Stromal cell of bone marrow (primary cell): ENCODE measurements at regions not wholly inside any gene's neighbourhood (a gene's known extent, or its start where the extent isn't known, plus 50 kb on each side); places are given as distances from the start of the nearest gene placed in this dataset.

Source experiments
- DNase-seq: peaks from one replicate; pipeline ENCODE4 v3.0.0-alpha.2; 2012; ENCODE audit warnings: low read depth

DNA sequence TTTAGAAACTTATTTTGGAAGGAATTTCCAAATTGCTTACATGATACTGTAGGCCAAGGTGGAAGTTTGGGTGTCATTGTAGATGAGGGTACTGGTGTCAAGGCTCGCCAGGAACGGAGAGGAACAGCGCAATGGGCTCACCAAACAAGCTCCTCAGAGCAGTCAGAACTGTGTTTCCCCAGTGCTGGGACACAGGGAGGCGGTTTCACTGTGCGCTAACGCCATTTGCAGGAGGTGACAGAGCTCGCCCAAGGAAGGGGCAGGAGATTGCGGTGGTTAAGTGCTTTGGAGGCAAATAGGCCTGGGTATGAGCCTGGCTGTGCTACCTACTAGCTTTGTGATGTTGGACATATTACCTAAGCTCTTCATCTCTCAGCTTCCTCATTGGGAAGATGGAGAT lies 57.3 kb downstream of the HHEX start:
- DNase-seq: no peak

DNA sequence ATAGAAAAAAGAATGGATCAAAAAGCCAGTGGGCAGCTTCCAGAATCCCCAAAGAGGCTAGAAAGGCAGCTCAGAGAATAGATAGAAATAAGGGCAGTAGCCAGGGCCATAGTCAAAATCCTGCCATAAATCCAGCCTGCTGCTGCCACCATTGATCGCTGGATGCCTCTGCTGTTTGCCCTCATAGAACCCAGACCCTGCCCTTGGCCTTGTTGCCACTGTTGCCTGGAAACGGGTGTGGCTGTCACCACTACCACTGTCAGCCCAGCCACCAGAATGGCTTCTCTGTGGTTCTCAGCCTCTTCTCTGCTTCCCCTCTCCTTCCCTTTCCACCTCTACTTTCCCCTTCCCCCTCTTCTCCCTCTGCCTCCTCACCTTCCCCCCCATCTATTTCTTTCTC lies 57.8 kb downstream of the HHEX start:
- no peak for DNase-seq

DNA sequence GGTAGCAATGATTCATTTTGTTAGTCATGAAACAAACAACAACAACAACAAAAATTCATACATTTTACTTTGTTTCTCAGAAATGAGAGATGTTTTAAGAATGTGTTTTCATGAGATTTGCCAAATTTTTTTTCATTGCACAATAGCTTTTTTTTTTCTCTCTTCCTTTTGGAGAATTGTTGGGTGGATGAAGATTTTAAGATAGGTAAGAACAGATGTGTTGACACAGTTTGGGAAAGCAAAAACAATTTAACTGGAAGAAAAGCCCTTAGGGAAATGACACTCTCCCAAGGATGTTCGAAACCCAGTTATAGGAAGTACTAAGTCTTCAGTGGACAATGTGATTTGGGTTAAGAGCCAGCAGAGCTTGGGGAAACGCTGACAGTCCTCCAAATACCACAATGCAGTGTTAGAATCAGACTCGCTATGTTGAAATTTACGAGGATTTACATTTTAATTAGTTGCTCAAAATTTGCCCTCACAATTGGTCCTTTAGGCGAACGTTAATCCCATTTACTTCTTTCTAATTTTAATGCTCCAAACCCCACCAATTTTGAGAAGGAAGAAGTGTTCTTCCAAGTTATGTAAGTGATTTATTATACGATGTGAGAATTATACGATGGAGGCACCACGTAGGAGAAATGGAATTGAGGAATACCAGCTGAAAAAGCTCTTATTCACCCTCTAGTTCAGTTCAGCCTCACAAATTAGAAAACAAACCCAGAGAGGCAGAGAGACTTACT lies 61.2 kb downstream of the HHEX start:
- DNase-seq: no peak

DNA sequence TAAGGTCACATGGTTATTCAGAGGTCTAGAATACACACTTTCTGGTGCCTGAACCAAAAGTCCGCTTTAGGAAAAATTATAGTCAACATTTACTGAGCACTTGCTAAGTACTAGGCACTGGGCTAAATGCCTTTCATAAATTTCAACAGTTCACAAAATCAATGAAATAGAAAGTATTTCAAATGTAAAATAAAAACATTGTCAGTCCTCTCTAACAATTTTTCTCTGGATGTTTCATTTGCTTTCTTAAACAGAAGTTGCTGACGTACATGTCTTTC lies 61.7 kb downstream of the HHEX start:
- DNase-seq: no peak

DNA sequence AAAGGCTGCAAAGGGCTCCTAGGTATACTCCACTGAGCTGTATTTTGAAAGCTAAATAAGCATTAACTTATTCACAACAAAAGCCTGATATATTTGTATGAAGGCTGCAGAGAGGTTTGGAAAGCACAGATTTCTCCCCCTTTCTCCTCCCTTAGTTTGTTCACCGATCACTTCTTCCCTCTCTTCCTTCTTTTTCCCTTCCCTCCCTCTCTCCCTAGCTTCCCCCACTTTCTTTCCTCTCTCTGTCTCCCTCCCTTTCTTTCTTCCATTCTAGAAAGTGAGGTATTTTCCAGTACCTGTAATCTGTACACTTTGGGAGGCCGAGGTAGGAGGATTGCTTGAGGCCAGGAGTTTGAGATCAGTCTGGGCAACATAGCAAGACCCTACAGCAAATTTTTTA lies 62.1 kb downstream of the HHEX start:
- DNase-seq: no peak

DNA sequence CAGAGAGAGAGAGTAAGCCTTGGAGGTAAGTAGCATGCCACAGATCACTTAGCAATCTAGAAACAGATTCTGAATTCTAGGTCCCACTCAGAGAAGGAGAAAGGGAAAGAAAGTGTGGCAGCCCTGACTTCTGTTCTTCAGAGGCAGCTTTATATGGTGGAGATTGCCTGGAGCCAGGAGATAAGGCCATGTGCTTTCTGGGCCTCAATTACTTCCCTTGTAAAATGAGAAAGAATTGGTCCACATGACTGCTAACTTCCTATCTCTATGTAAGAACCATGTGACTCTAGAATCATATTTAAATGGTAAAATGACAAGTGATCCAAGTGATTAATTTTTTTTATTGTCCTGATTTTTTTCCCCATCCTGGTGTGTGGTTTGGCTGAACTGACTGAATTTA lies 64.1 kb downstream of the HHEX start:
- no peak for DNase-seq

DNA sequence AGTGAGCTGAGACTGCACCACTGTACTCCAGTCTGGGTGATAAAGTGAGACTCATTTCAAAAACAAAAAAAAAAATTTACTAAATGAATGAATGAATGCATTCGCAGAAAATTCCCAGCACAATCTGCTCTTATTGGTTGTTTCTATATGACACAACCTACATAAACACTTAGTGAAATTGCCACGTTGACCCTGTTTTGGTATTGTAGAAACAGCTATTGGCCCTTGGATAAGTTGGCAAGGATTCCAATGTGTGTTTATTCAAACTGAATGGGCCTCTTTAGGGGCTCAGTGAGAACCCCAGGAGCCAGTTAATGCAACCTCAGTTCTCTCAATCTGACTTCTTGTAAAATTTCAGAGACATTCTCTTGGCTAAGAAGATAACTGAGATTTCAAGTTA lies 66.0 kb downstream of the HHEX start:
- DNase-seq: no peak

DNA sequence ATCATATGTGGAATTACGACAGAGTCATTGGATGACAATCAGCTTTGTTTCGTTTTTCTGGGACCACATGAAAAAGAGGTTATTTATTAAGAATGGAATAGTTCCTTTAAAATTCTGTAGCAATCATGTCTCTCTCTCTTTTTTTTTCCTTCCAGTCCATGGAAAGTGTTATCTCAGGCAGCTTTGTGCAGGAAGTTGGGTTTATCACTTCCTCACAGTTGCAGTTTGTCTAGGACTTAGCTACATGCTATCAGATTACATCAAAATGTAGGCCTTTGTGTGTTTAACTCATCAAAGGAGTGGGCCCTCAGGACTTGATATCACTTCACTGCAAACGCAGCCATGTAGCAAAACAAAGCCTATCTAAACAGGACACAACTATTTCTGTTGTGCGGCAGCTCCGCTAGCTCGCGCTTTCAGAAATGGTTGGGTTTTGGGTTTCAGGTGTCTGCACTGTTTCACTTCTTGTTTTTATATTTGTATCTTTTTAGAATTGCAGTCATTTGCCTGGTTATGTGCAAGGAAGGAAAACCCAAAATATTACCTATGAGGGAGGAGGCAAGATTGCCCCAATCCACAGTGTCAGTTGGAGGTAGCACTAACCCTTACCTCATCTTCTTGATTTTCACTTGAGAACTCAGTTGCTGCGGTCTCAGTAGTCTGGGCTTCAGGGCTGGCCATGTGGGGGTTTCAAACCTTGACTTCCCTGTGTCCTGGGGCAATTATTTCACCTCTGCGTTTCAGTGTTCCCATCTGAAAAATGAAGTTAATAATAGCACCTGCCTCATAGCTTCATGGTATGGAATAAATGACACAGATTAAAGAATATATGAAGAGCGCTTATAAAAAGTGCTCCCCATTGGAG lies 66.7 kb downstream of the HHEX start:
- no peak for DNase-seq

DNA sequence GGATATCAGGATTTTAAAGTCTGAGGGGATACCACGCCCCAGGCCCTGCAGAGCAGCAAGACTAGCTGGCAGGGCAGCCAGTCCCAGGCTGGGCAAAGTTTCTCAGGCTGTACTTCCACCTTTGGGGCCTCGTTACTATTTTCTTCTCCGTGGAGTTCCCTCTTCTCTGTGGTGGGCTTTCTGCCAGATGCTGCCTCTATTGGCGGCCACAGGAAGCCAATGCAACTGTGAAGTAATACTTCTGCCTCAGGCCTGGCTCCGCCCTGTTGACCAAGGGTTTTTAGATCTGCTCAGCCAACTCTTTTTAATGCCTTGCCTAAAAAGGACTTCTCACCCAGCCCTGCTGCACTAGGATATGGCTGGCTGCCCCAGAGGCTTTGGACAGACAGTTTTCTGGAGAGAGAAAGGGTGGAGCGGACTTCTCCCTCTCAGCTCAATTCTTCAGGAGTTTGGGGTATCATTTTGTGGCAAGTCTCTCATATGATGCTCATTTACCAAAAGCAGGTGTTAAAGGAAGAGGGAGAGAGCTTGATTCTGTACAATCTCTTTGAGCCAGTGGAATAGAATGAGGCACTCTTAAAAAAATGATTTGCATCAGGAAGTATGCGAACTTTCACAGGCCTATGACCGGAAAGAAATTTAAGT lies 67.4 kb downstream of the HHEX start:
- peak; percentile 82 for DNase-seq

DNA sequence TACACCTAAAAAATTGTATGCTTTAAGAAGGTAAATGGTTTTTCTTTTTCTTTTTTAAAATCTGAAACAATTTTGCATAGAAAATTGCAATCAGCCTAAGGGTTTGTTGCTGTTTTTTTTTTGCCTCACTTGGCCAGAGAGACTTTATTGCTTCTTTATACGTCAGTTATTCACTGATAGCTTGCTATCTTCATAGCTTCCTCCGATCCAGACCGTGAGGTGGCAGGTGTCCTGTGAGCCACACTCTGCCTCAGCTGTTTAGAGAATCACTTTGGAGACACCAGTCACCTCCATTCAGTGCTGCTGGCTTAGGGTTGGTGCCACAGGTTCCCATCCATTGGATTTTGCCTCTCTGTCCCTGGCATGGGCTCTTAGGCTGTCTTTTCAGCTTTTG lies 68.0 kb downstream of the HHEX start:
- DNase-seq: no peak

DNA sequence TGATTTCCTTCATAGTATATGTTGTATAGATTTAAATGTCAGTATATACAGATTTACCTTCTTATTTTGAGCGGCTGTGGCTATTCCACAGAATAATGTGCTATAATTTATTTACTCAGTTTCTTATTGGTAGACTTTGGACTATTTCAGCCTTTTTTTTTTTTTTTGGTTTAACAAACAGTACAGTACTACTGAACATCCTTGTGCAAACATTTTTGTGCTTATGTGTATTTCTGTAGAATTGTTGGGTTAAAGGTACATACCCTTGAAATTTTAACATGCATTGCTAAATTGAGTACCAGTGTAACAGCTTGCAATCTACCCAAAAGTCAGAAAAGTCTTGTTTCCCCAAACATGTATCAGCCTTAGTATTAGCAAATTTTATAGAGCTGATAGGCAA lies 68.8 kb downstream of the HHEX start:
- DNase-seq: no peak

DNA sequence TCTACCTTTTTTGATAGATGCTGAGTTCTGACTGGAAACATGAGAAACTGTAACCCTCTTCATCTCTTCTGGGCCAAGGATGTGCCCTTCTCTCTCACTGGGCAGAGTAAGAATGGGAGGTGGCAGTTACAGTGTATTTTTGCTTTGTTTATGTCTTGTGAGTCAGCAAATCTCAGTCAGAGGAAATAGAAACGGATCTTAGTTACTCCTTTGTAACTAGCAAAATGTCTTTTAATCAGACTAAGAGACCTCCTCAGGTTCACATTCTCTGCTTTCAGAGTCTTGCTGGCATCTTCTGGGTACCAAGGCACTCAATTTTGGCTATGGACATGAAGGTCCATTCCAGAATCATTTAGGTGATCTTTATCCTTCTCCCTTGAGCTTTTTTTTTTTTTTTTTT lies 70.9 kb downstream of the HHEX start:
- peak; percentile 49 for DNase-seq

DNA sequence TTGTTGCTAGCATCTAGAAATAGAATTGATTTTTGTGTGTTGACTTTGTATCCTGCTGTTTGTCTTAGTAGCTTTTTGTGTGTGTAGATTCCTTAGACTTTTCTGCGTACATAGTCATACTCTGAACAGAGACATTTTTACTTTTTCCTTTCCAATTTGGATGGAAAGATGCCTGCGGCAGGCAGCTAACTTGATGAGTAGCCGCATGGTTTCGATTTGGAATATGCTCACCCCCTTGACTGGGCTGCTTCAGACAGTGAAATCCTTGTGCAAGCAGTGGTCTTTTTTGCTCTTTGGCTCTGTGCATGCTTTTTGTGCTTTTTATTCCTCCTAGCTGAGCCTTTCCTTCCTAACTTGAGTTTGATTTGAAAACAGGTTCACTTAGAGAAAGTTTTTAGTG lies 71.8 kb downstream of the HHEX start:
- no peak for DNase-seq

DNA sequence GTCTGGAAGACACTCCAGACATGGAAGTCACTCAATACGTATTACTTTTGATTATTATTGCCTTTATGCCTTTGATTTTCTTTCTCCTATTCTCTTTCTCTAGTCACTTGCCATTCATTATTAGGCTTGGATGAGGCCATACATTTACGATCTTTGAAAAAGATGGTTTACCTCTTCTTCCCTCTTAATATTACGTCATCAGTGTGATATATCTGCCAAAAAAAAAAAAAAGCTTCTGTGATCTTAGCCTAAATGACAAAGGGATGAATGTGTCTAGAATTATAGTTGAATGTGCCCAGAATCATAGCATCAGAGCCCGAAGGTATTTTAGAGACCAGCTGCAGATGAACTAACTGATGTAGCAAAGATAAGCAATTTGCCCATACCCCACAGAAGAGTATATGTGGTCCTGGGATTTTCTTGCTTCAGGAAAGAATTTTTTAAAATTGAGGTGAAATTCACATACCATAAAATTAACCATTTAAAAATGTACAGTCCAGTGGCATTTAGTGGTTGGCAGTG lies 73.9 kb downstream of the HHEX start:
- DNase-seq: no peak

DNA sequence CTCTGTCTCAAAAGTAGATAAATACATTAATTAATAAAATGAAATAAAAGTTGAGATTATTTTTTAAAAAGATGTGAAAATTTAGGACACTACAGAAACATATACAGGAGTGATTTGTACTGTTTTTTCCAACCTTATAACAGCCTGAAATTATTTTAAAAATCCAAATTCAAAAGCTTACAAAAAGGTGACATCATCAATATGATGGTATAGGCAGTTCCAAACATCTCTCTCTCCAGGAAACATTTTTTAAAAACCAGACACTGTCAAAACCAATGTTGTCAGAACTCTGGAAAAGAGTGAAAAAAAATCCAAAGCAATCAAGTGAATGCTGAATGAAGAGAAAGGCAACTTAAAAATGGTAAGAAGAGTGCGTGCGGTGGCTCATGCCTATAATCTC lies 76.7 kb downstream of the HHEX start:
- no peak for DNase-seq

DNA sequence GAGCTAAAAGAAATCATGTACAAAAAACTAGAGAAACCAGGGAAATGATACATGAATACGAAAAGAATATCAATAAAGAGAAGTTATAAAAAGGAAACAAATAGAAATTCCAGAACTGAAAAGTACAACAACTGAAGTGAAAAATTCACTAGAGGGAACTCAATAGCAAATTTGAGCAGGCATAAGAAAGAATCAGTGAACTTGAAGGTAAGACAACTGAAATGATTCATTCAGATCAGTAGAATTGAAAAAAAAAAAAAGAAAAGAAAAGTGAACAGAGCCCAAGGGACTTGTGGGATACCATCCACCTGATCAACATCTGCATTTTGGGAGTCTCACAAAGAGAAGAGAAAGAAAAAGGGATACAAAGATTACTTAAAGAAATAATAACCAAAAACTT lies 78.3 kb downstream of the HHEX start:
- DNase-seq: no peak

DNA sequence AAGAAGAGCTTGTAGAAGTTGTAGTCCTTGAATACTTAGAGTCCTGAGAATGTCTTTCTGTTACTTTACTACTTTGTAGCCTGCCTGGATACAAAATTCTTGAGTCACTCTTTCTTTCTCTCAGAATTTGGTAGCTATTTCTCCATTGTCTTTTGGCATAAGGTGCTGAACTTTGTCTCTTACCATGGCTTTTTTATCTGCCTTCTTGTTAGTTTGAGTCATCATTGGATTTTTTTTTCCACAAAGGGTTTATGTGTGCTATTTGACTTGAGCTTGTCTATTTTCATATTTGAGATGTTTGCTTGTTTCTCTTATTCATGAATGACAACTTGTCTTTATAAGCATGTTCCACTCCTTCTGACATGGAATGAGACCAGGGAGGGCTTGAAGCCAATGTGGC lies 74.5 kb upstream of the EXOC6 start:
- no peak for DNase-seq

DNA sequence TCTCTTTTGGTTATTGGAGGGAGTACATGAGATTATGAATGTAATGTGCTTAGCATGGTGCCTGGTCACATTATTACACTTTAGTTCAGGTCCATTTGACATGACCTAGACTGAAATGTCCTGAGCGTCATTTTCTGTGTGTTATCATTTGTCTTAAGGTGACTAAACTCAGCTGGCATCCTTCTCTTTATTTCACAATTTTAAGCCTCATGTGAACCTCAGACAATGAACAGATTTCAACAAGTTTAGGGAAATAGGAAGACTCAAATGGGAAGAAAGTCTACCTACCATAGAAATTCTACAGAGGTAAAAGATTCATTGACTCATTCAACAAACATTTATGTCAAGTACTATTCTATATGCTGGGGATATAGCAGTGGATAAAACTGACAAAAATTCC lies 70.2 kb upstream of the EXOC6 start:
- DNase-seq: no peak

DNA sequence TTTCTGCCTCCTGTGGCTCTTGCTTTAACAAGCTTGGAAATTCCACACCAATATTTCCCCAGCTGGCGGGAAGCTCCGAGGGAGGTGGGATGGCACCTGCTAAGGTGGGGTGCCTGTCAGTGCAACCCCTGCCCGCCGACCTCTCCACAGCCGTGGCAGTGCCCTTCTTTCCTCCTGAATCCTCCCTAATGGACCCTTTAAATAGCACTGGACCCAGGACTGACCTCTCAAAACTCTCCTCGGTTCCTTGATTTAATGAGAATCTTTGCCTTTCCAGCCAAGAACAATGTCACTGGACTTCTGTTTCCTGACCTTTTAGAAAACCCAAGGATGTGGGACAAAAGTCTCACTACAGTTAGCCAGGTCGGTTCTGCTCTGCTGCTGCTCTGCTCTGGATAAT lies 63.2 kb upstream of the EXOC6 start:
- DNase-seq: no peak

DNA sequence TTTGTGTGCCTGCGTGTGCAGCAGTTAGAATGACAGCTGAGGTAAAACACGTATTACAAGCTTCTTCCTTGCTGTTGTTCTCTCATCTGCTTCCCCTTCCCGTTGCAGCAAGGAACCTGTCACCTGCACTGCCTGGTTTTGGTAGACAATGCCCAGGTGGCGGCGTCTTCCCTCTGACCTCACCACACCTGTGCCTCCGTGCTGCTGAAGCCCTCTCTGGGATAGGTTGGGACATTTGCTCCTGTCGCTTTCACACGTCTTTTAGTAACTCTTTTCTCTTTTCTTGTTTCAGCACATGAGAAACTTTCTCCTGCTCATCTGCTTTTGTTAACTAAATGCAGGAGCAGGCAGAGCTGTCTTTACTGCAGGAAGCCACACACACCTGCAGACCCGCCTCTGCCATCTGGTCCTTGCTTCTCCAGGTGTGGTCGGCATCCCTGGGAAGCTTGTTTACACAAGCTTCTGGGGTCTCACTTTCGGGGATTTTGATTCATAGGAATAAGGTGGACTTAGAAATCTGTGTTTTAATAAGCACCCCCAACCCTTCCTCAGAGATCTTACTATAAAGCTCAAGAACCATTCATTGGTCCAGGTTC lies 60.7 kb upstream of the EXOC6 start:
- DNase-seq: no peak

DNA sequence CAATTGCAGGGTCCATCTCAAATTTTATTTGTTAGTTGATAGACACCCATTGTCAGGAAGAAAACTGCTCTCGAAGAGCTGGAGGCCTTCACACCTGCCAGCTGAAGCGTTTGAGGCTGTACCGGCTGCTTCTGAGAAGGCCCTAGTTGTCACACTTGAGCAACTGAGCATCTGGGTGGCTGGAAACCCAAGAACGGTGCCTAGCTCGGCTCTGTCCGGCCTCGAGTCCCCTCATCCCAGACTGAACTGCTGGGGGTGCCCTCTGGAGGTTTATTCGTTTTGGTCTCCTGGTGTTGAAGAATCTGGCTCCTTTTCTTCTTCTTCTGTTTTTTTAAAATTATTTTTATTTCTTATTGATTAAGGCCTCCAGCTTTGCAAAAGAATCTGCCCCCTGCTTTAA lies 59.3 kb upstream of the EXOC6 start:
- no peak for DNase-seq

DNA sequence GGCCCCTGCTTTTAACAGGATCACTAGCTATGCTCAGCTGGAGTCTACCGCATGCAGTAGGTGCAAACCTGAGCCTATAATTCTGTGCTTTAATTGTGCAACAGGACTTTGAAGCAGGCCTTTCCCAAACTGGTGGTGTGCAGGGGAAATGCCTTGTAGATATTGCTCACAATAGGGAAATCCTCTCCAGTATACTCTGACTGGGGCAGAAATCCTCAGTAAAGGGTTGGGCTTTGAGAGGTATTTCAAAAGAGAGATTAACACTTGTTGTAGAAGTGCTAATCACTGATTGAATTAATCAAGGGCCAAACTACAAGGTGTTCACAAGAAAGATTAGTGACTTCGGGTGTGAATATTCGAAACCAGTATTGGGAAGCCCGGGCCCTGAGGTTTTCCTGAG lies 58.5 kb upstream of the EXOC6 start:
- no peak for DNase-seq

DNA sequence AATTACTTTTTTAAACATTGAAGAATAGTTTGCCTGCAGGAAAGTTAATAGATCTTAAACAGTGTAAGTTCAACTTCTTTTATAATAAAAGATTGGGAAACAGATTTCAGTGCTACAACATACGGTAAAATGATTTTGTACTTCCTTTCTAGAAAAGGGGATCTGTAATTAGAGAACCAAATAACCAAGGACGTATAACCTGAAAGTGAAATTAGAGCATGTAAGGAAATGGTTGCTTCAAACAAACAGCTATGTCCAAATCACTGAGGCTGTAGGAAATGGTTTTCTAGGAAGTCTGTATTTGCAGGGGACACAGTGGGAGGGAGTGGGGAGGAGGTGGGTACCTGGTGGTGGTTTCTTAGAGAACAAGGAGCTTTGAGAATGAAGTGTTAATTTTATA lies 57.9 kb upstream of the EXOC6 start:
- no peak for DNase-seq
